H1 (cell line): ENCODE measurements at regions not wholly inside any gene's neighbourhood (a gene's known extent, or its start where the extent isn't known, plus 50 kb on each side); places are given as distances from the start of the nearest gene placed in this dataset.

ENCODE experiments used
- CTCF ChIA-PET: fragments of 300-600 bp; sonication (Branson Sonifier 250); formaldehyde crosslinking; loops from one replicate; lab custom pipeline; 2021; ENCODE audit not compliant: partially characterized antibody; lab: Charles Lee
- POLR2A ChIA-PET: fragments of 300-600 bp; sonication (Branson Sonifier 250); formaldehyde crosslinking; loops from one replicate; lab custom pipeline; 2021; ENCODE audit warnings: inconsistent platforms; ENCODE audit not compliant: partially characterized antibody; lab: Charles Lee
- DNase-seq, 2 experiments: peaks; one replicate each; pipeline versions ENCODE4 v3.0.0 to v3.0.0-alpha.2; 2010 to 2022; ENCODE audit warnings: low spot score in 2 of 2, low read depth in 1 of 2, mixed read lengths in 1 of 2
- FAIRE-seq: peaks from 2 replicates; lab custom pipeline; 2011; peaks lifted over from hg19 to GRCh38; lab: Jason Lieb, UNC
- H2AFZ ChIP-seq: 2 replicates; pipeline ENCODE4 v1.8.1; 2012; ENCODE audit warnings: low read length, inconsistent platforms
- H2AK5ac ChIP-seq: 2 replicates; pipeline ENCODE4 v1.6.1; 2013; ENCODE audit warnings: low read depth, low read length
- H2BK120ac ChIP-seq: replicated peaks from 2 replicates; pipeline ENCODE3; 2013; ENCODE audit warnings: low read depth, low read length, inconsistent platforms
- H2BK12ac ChIP-seq: 2 replicates; pipeline ENCODE4 v1.6.1; 2013; ENCODE audit warnings: low read depth, low read length
- H2BK15ac ChIP-seq: 2 replicates; pipeline ENCODE4 v1.6.1; 2013; ENCODE audit warnings: low read length
- H2BK20ac ChIP-seq: 2 replicates; pipeline ENCODE4 v1.6.1; 2013; ENCODE audit warnings: low read length
- H2BK5ac ChIP-seq: 2 replicates; pipeline ENCODE4 v1.6.1; 2013; ENCODE audit warnings: low read depth, low read length
- H3K14ac ChIP-seq: 2 replicates; pipeline ENCODE4 v1.6.1; 2013; ENCODE audit warnings: inconsistent platforms; ENCODE audit not compliant: insufficient read length
- H3K18ac ChIP-seq: 2 replicates; pipeline ENCODE4 v1.6.1; 2013; ENCODE audit warnings: low read length; ENCODE audit errors: extremely low read depth
- H3K23ac ChIP-seq: 2 replicates; pipeline ENCODE4 v1.6.1; 2013; ENCODE audit warnings: inconsistent platforms; ENCODE audit not compliant: insufficient read length
- H3K23me2 ChIP-seq: 2 replicates; pipeline ENCODE4 v1.6.1; 2013; ENCODE audit warnings: low read depth, low read length
- H3K27ac ChIP-seq: 2 replicates; pipeline ENCODE4 v1.6.1; 2011; ENCODE audit warnings: low read depth, low read length, inconsistent platforms
- H3K27me3 ChIP-seq, 4 experiments: replicated peaks in 1 of 4; 1 replicate in 1 of 4; 2 replicates in 3 of 4; pipeline versions ENCODE4 v1.6.1 to v1.8.1; 2011 to 2013; ENCODE audit warnings: low read length in 3 of 4, mild to moderate bottlenecking in 3 of 4, inconsistent platforms in 2 of 4, mixed read lengths in 2 of 4, moderate library complexity in 1 of 4; ENCODE audit not compliant: control insufficient read depth in 3 of 4, insufficient read depth in 3 of 4; ENCODE audit errors: extremely low read depth in 1 of 4
- H3K36me3 ChIP-seq, 4 experiments: 2 replicates each; pipeline versions ENCODE4 v1.6.1 to v1.8.1; 2011 to 2013; ENCODE audit warnings: mild to moderate bottlenecking in 4 of 4, low read length in 3 of 4, moderate library complexity in 2 of 4, control low read depth in 1 of 4, inconsistent platforms in 1 of 4; ENCODE audit not compliant: insufficient read depth in 4 of 4, control insufficient read depth in 2 of 4
- H3K4ac ChIP-seq: replicated peaks from 2 replicates; pipeline ENCODE3; 2013; ENCODE audit warnings: low read length, low read depth, mixed read lengths, inconsistent platforms; ENCODE audit not compliant: insufficient read length
- H3K4me1 ChIP-seq, 4 experiments: replicated peaks in 1 of 4; 1 replicate in 1 of 4; 2 replicates in 3 of 4; pipeline versions ENCODE4 v1.6.1 to v1.8.1; 2011 to 2013; ENCODE audit warnings: low read length in 3 of 4, inconsistent platforms in 2 of 4, mixed read lengths in 1 of 4; ENCODE audit not compliant: insufficient read depth in 4 of 4, control insufficient read depth in 3 of 4
- H3K4me2 ChIP-seq, 2 experiments: 2 replicates each; pipeline versions ENCODE4 v1.6.1 to v1.8.1; 2011 to 2013; ENCODE audit warnings: low read depth in 2 of 2, low read length in 2 of 2, control low read depth in 1 of 2, inconsistent platforms in 1 of 2, mild to moderate bottlenecking in 1 of 2; ENCODE audit not compliant: insufficient read depth in 1 of 2
- H3K4me3 ChIP-seq, 4 experiments: fragments of 200-600, 300-600 bp in 1 of 4; sonication (generic), shearing (Covaris generic), sonication (Bioruptor Twin) in 1 of 4; 2 replicates each; pipeline versions ENCODE4 v1.5.1 to v1.8.1; 2011 to 2016; ENCODE audit warnings: low read length in 4 of 4, low read depth in 3 of 4, control low read depth in 2 of 4, inconsistent platforms in 2 of 4, mild to moderate bottlenecking in 2 of 4, mixed read lengths in 1 of 4, moderate library complexity in 1 of 4; ENCODE audit not compliant: insufficient read depth in 2 of 4; ENCODE audit errors: extremely low read depth in 1 of 4
- H3K56ac ChIP-seq: replicated peaks from 2 replicates; pipeline ENCODE3; 2013; ENCODE audit warnings: low read depth, mild to moderate bottlenecking, mixed read lengths, low read length, inconsistent platforms; ENCODE audit not compliant: insufficient read length
- H3K79me1 ChIP-seq: 2 replicates; pipeline ENCODE4 v1.6.1; 2013; ENCODE audit warnings: low read depth, low read length, control low read depth
- H3K79me2 ChIP-seq, 2 experiments: 2 replicates each; pipeline versions ENCODE4 v1.6.1 to v1.8.1; 2012 to 2013; ENCODE audit warnings: low read length in 2 of 2, mild to moderate bottlenecking in 2 of 2, inconsistent platforms in 1 of 2; ENCODE audit not compliant: insufficient read depth in 2 of 2, control insufficient read depth in 1 of 2
- H3K9ac ChIP-seq, 4 experiments: replicated peaks in 1 of 4; 1 replicate in 1 of 4; 2 replicates in 3 of 4; pipeline versions ENCODE4 v1.6.1 to v1.8.1; 2011 to 2013; ENCODE audit warnings: low read depth in 3 of 4, low read length in 3 of 4, control low read depth in 2 of 4, mild to moderate bottlenecking in 2 of 4, moderate library complexity in 2 of 4, inconsistent platforms in 1 of 4; ENCODE audit errors: extremely low read depth in 1 of 4
- H3K9me3 ChIP-seq, 2 experiments: 2 replicates each; pipeline versions ENCODE4 v1.6.1 to v1.8.1; 2012 to 2013; ENCODE audit warnings: mild to moderate bottlenecking in 2 of 2, moderate library complexity in 2 of 2, control low read depth in 1 of 2, inconsistent platforms in 1 of 2, low read depth in 1 of 2, low read length in 1 of 2, mixed read lengths in 1 of 2; ENCODE audit not compliant: insufficient read depth in 2 of 2
- H4K20me1 ChIP-seq, 2 experiments: replicated peaks in 1 of 2; 2 replicates each; pipeline versions ENCODE3 to v1.8.1; 2011 to 2013; ENCODE audit warnings: inconsistent platforms in 2 of 2, low read length in 2 of 2, mild to moderate bottlenecking in 1 of 2; ENCODE audit not compliant: insufficient read depth in 2 of 2, control insufficient read depth in 1 of 2
- H4K5ac ChIP-seq: 2 replicates; pipeline ENCODE4 v1.6.1; 2013; ENCODE audit warnings: low read length, low read depth, mixed read lengths, inconsistent platforms; ENCODE audit not compliant: insufficient read length
- H4K8ac ChIP-seq: 2 replicates; pipeline ENCODE4 v1.8.0; 2013; ENCODE audit warnings: mild to moderate bottlenecking, moderate library complexity, low read length, inconsistent platforms; ENCODE audit not compliant: insufficient read depth; ENCODE audit errors: extremely low read depth
- H4K91ac ChIP-seq: replicated peaks from 2 replicates; pipeline ENCODE3; 2013; ENCODE audit warnings: low read length, mixed read lengths, inconsistent platforms; ENCODE audit not compliant: insufficient read length
- CBX8 ChIP-seq: fragments of 300-800, 300-1000 bp; sonication (generic); IDR thresholded peaks from 2 replicates; pipeline ENCODE4 v1.7.1; 2016; ENCODE audit warnings: low read depth, low read length, borderline replicate concordance
- CREB1 ChIP-seq: IDR thresholded peaks from 2 replicates; pipeline ENCODE4 v1.6.1; 2012; ENCODE audit warnings: inconsistent platforms
- CTBP2 ChIP-seq: IDR thresholded peaks from 2 replicates; pipeline ENCODE4 v1.7.0; 2011; ENCODE audit warnings: borderline replicate concordance, mild to moderate bottlenecking, moderate library complexity, mixed read lengths, low read length; ENCODE audit not compliant: insufficient read depth, insufficient read length
- EP300 ChIP-seq, 2 experiments: IDR thresholded peaks; 1 replicate in 1 of 2; 2 replicates in 1 of 2; pipeline ENCODE4 v1.6.1; 2011 to 2012; ENCODE audit warnings: low read depth in 2 of 2, low read length in 2 of 2, mild to moderate bottlenecking in 2 of 2, borderline replicate concordance in 1 of 2, inconsistent platforms in 1 of 2, moderate library complexity in 1 of 2
- EZH2 ChIP-seq: fragments of 200-600 bp; sonication (generic); IDR thresholded peaks from 2 replicates; pipeline ENCODE4 v1.7.1; 2012; ENCODE audit warnings: low read depth, mild to moderate bottlenecking, moderate library complexity, low read length, inconsistent platforms; ENCODE audit not compliant: severe bottlenecking
- HDAC2 ChIP-seq, 2 experiments: fragments of 300-600 bp in 1 of 2; sonication (generic) in 1 of 2; IDR thresholded peaks; 2 replicates each; pipeline ENCODE4 v1.6.1; 2011 to 2012; ENCODE audit warnings: low read depth in 2 of 2, low read length in 2 of 2, mild to moderate bottlenecking in 2 of 2, moderate library complexity in 2 of 2, borderline replicate concordance in 1 of 2, inconsistent platforms in 1 of 2
- HDAC6 ChIP-seq: IDR thresholded peaks from one replicate; pipeline ENCODE4 v1.7.1; 2012; ENCODE audit warnings: low read depth, mild to moderate bottlenecking, inconsistent platforms, low read length, moderate library complexity
- NANOG ChIP-seq: IDR thresholded peaks from 2 replicates; pipeline ENCODE4 v1.6.1; 2011; ENCODE audit warnings: low read length, low read depth, mild to moderate bottlenecking, inconsistent platforms; ENCODE audit not compliant: insufficient read depth, poor library complexity, severe bottlenecking
- POLR2A ChIP-seq, 2 experiments: IDR thresholded peaks; 1 replicate in 1 of 2; 2 replicates in 1 of 2; pipeline ENCODE4 v1.6.1; 2011; ENCODE audit warnings: low read depth in 2 of 2, low read length in 2 of 2, mild to moderate bottlenecking in 2 of 2; ENCODE audit errors: control extremely low read depth in 1 of 2
- RNF2 ChIP-seq: fragments of 200-900, 300-1000 bp; sonication (generic); IDR thresholded peaks from 2 replicates; pipeline ENCODE4 v1.7.1; 2016; ENCODE audit warnings: borderline replicate concordance, low read depth, mild to moderate bottlenecking, antibody characterized with exemption, low read length; ENCODE audit not compliant: poor library complexity, severe bottlenecking; ENCODE audit errors: missing control alignments
- RXRA ChIP-seq: IDR thresholded peaks from 2 replicates; pipeline ENCODE4 v1.6.1; 2011; ENCODE audit warnings: low read depth, mild to moderate bottlenecking, low read length, moderate library complexity; ENCODE audit not compliant: insufficient read depth
- TBP ChIP-seq: IDR thresholded peaks from 2 replicates; pipeline ENCODE4 v1.6.1; 2011; ENCODE audit warnings: low read depth, low read length, improper control_type of control experiment
- TCF12 ChIP-seq: IDR thresholded peaks from 2 replicates; pipeline ENCODE4 v1.6.1; 2011; ENCODE audit warnings: low read depth, mild to moderate bottlenecking, low read length
- WGBS, 2 experiments: shearing (Covaris generic) in 1 of 2; methylation state at CpG; one replicate each; pipeline versions ENCODE4 v1.1.6 to v1.1.7; 2013 to 2015; ENCODE audit warnings: low lambda C conversion rate in 2 of 2, mixed read lengths in 2 of 2, inconsistent platforms in 1 of 2, low coverage in 1 of 2, missing lambda C conversion rate in 1 of 2; ENCODE audit not compliant: insufficient replicate concordance in 2 of 2, insufficient coverage in 1 of 2, insufficient read length in 1 of 2; ENCODE audit errors: extremely low coverage in 1 of 2, missing lambda C conversion rate in 1 of 2; 5-methylcytosine and 5-hydroxymethylcytosine counted together

- peak; percentile 13 for FAIRE-seq
- Histone ChIP-seq H3K36me3 (no peaks in the 10 kb centered on the region; a peak in 1 of 8 replicates), H3K27ac (no peak overlapping the region), H4K8ac (no peak overlapping the region), H2BK12ac (no peak overlapping the region), H3K14ac (no peak overlapping the region), H3K56ac (no peak overlapping the region), H3K23ac (no peak overlapping the region), H3K23me2 (peaks cover 2% of the 10 kb centered on the region), H3K79me1 (no peaks in the 10 kb centered on the region), H2BK15ac (no peak overlapping the region), H2AFZ (no peak overlapping the region), H3K4me1 (peaks cover 2 to 11% (median 6%) of the 10 kb centered on the region in 4 experiments; a peak in 3 of 7 replicates), H3K18ac (no peak overlapping the region), H3K4ac (no peak overlapping the region), H2BK120ac (no peak overlapping the region), H3K27me3 (no peaks in the 10 kb centered on the region), H2AK5ac (no peak overlapping the region), H2BK20ac (no peak overlapping the region), H3K4me3 (no peak overlapping the region; a peak in 1 of 8 replicates), H3K79me2 (no peaks in the 10 kb centered on the region), H4K20me1 (no peaks in the 10 kb centered on the region), H4K91ac (no peak overlapping the region), H3K9me3 (no peaks in the 10 kb centered on the region), H4K5ac (no peak overlapping the region), H2BK5ac (no peak overlapping the region), H3K4me2 (no peak overlapping the region), H3K9ac (no peak overlapping the region)
- no peak for DNase-seq
- POLR2A ChIA-PET = no interaction called here
- CTCF ChIA-PET = interaction anchor here (0.9 to 1.3 kb wide), 3 partner anchors 27 to 680 kb away, joined by 3 read pairs; no protein-coding TSS in a partner anchor
- WGBS, 2 experiments = 46% methylated on average over 2 of the region's 2 CpGs; no CpG with 5 or more reads in 1 of the 2 experiments
- TF ChIP-seq CBX8 (no peak), CREB1 (0 out of 2 replicates have a peak, but pooled peaks have one; percentile 43), HDAC6 (no peak), TBP (no peak), NANOG (peak; percentile 23), HDAC2 (IDR thresholded peaks at IDR 0.05; ENCODE audit: borderline replicate concordance in 1 of 2, low read depth in 2 of 2, low read length in 2 of 2) (0 out of 4 replicates have a peak, but pooled peaks of 1 of the 2 experiments have one; percentile 23), RXRA (no peak), EZH2 (no peak), TCF12 (peak; percentile 55; the same call in 1 of the 2 replicates), POLR2A (IDR thresholded peaks at IDR 0.05; ENCODE audit: control extremely low read depth in 1 of 2, low read depth in 2 of 2, low read length in 2 of 2) (no peak), EP300 (IDR thresholded peaks at IDR 0.05; ENCODE audit: borderline replicate concordance in 1 of 2, low read depth in 2 of 2, low read length in 2 of 2) (peak in 1 of 2 experiments; percentile 49; a peak in 1 of 3 replicates), CTBP2 (peak; percentile 87), RNF2 (no peak)
Observed at GRCh38 chr3:27025718-27026117, 343.5 kb downstream of the NEK10 start.
